ENCODE measurements at regions not wholly inside any gene's neighbourhood (a gene's known extent, or its start where the extent isn't known, plus 50 kb on each side); places are given as distances from the start of the nearest gene placed in this dataset.
"Not testable (repeated sequence)": the region's sequence is repeated elsewhere in the genome, so short reads cannot be mapped to it uniquely, and the experiment has no call there.

DNA sequence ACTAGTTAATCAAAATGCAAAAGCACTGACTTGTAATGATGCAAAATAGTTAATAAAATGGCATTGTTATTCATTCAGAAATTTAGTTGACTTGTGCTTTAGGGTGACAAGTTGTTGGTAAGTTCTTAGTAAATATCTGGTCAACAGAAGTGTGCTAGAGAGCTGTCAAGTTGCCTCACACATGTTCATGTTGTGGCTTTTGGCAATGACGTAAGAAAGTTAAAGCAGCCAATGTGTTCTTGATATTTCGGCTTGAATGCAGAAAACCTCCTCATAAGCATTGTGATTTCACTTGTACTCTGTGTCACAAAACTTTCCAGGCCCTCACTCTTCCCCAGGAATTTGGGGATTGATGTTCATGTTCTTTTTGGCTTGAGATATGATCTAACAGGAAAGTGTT lies 626.7 kb downstream of the PRR16 start:
- no peak for DNase-seq

GRCh38 chr5:121100931-121101330 lies 636.8 kb downstream of the PRR16 start:
- no peak for DNase-seq

GRCh38 chr5:121105921-121106320 lies 641.8 kb downstream of the PRR16 start:
- no peak for DNase-seq

GRCh38 chr5:121106721-121107690 lies 642.9 kb downstream of the PRR16 start:
- DNase-seq = not testable (repeated sequence)

- DNase-seq = no peak
These were observed 644.6 kb downstream of the PRR16 start for GRCh38 chr5:121108725-121109124.

DNA sequence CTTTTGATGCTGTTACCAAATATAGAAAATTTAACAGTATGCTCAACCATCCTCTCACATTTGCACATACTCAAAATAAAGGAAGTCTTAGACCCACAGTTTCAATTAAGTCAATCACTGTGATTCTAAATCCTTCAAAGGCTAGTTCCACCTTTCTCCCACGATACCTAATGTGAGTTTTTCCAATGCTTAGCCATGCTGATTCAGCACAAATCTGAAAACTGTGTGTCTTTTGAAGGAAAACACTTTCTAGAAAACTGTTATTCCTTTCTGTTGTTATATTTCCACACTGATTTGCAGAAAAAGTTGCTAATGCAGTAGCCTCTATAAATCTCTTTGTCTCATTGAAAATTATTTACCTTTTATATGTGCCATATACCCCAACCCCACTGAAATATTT lies 645.7 kb downstream of the PRR16 start:
- DNase-seq = no peak

- DNase-seq = no peak
These were observed 657.7 kb downstream of the PRR16 start for GRCh38 chr5:121121786-121122185.

- no peak for DNase-seq
These were observed 674.4 kb downstream of the PRR16 start for GRCh38 chr5:121138495-121138907.

- no peak for DNase-seq
These were observed 674.9 kb downstream of the PRR16 start for GRCh38 chr5:121138952-121139351.

GRCh38 chr5:121144764-121145163 lies 680.7 kb downstream of the PRR16 start:
- DNase-seq = no peak

GRCh38 chr5:121151534-121151933 lies 687.4 kb downstream of the PRR16 start:
- DNase-seq = no peak

DNA sequence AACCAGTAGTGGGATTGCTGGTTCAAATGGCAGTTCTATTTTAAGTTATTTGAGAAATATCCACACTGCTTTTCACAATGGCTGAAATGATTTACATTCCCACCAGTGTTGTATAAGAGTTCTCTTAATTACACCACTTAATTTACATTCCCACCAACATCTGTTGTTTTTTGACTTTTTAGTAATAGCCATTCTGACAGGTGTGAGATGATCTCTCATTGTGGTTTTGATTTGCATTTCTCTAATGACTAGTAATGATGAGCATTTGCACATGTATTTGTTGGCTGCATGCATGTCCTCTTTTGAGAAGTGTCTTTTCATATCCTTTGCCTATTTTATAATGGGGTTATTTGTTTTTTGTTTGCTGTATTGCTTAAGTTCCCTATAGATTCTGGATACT lies 688.3 kb downstream of the PRR16 start:
- DNase-seq = no peak

DNA sequence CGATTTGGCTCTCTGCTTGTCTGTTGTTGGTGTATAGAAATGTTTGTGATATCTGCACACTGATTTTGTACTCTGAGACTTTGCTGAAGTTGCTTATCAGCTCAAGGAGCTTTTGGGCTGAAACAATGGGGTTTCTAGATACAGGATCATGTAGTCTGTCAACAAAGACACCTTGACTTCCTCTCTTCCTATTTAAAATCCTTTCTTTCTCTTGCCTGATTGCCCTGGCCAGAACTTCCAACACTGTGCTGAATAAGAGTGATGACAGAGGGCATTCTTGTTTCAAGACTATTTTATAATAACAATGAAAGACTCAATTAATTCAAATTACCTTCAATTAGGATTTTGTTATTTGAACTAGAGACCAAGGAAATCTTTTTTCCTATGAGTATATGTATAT lies 692.5 kb downstream of the PRR16 start:
- DNase-seq = no peak

DNA sequence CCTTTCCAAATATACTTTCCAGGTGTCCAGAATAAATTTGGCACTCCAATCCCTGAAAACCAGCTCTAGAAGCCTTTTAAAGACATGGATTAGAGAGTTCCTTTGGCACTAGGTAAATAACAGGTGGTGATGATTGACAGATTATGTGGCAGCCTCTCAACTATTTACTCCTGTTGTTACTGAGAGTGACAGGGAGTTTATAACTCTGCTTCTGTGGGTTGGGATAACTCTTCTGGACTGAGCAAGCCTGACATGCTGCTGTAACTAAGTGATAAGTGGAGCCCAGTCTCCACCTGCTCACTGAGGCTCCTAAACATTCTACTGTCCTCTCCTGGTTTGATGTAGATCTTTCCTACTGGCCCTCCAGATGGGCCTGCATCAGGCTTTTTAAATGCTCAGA lies 693.2 kb upstream of the FTMT start:
- DNase-seq = no peak

DNA sequence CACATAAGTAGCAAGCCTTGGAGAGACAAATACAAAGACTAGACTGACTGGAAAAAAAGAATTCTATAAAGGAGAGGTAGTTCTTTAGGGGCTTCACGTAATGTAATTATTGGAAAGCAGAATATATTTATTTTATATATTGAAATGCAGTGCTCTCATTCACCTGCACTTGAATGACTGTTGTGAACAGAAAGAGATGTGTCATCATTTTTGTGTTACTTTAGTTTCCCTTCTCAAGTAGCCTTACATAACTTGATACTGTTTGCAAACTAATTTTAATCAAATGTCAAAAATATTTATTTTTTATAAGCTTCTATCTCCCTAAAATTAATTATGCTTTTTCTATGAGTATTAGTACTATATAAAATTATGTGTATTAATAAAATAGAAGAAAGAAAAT lies 691.1 kb upstream of the FTMT start:
- no peak for DNase-seq

- DNase-seq = no peak
These were observed 687.0 kb upstream of the FTMT start for GRCh38 chr5:121164632-121165031.

DNA sequence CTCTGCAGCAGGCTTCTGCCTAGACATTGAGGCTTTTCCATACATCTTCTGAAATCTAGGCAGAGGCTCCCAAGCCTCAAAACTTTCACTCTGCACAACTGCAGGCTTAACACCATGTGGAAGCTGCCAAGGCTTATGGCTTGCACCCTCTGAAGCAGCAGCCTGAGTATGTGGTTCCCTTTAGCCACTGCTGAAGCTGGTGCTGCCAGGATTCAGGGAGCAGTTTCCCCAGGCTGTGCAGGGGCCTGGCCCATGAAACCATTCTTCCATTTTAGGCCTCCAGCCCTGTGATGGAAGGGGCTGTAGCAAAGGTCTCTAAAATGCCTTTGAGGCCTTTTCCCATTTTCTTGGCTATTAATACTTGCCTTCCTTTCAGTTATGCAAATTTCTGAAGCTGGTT lies 680.3 kb upstream of the FTMT start:
- no peak for DNase-seq

- DNase-seq = no peak
These were observed 679.8 kb upstream of the FTMT start for GRCh38 chr5:121171834-121172233.

- DNase-seq = no peak
These were observed 677.3 kb upstream of the FTMT start for GRCh38 chr5:121174351-121174750.

GRCh38 chr5:121175986-121176385 lies 675.7 kb upstream of the FTMT start:
- no peak for DNase-seq

DNA sequence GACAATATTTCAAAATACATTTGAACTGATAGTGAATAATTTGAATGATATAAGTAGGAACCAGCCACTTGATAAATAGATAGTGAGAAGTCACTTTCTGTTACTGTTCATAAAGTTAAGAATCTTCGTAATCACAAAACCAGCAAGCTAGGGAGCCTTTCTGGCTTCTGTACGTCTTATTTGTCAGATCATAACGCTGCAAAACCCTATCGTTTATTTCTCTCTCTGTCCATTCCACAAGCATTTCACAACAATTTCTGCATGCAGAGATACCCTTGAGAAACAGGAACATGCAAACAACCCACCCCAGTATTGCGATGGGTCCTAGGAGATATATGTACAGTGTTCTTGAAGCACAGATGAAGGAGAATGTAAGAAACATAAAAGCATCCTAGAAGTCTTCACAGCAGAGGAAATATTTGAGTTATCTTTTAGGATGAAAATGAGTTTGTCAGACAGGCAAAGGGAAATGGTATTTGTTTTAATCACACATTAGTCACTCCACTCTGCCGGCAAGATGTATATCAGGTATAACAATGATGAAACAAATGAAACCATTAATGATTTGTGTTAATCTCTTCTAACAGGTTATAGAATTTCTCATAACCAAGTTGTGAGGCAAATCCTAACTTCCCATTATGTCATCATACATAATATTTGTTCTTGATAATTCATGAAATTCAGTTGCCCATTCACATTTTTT lies 668.7 kb upstream of the FTMT start:
- DNase-seq = no peak

GRCh38 chr5:121188849-121189248 lies 662.8 kb upstream of the FTMT start:
- DNase-seq = no peak
